Islet precursor cell (in vitro differentiated cells): ENCODE measurements at regions not wholly inside any gene's neighbourhood (a gene's known extent, or its start where the extent isn't known, plus 50 kb on each side); places are given as distances from the start of the nearest gene placed in this dataset.
"Not testable (repeated sequence)": the region's sequence is repeated elsewhere in the genome, so short reads cannot be mapped to it uniquely, and the experiment has no call there.

ENCODE experiments used
- DNase-seq: peaks from one replicate; pipeline ENCODE4 v3.0.0-alpha.2; 2018

DNA sequence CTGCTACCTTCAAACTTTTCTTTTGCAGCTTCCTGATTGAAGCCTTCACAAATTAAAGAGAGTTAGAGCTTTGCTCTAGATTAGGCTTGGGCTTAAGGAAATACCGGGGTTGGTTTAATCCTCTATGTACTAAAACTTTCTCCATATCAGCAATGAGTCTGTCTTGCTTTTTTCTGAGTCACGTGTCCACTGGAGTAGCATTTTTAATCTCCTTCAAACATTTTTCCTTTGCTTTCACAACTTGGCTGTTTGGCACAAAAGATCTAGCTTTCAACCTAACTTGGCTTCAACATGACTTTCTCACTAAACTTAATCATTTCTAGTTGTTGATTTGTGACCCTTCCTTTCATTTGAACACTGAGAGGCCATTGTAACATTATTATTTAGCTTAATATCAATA lies 261.6 kb downstream of the PLK2 start:
- DNase-seq: no peak

DNA sequence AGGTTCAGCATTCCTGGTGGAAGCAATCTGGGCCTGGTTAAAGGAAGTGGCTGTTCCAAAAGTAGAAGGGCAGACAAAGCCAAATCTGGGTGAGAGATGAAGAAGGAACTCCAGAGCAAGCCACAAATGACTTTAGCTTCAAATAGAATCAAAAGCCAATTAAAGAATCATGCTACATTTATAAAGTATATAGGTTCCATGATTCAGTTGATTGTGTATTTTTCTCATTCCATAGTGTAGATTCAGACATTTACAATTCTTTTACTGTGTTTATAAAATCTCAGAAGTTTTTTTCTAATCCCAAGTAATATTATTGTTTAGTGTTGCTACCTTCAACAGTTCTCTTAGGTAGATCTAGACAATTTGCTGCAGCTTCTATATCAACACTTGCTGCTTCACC lies 262.0 kb downstream of the PLK2 start:
- no peak for DNase-seq

DNA sequence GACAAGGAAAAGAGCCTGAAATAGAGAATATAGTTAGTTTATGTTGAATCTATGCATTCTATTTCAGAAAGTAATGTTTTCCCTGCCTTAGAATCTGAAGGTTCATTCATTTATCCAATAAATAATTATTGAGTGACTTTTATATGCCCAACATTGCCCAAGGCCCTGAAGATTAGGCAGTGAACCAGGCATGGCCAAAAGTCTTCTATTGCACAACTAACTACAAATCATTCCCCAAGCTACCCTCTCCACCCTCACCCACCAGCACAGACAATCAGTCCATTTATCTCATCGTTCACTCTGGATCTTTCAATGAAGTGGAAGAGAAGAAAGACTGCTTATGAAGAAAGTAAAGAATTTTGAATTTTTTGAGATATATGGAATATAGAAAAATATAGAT lies 268.4 kb downstream of the PLK2 start:
- DNase-seq: no peak

DNA sequence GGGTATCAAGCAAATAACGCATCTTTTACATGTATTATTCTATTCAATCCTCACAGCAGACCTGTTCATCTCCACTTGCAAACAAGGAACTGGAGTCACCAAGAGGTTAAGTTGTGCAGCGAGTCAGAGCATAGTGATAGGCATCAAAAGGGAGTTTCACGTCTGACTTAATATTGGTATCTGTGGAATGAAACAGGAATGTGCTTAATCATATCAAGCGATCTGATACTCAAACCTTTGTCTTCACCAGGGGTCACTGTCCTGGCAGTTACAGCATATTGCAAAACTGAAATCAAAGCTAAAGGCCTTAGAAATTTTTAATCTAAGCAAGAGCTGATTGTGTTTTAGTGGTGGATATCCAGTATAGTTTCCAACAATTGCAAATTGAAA lies 271.6 kb downstream of the PLK2 start:
- DNase-seq: peak; percentile 76

DNA sequence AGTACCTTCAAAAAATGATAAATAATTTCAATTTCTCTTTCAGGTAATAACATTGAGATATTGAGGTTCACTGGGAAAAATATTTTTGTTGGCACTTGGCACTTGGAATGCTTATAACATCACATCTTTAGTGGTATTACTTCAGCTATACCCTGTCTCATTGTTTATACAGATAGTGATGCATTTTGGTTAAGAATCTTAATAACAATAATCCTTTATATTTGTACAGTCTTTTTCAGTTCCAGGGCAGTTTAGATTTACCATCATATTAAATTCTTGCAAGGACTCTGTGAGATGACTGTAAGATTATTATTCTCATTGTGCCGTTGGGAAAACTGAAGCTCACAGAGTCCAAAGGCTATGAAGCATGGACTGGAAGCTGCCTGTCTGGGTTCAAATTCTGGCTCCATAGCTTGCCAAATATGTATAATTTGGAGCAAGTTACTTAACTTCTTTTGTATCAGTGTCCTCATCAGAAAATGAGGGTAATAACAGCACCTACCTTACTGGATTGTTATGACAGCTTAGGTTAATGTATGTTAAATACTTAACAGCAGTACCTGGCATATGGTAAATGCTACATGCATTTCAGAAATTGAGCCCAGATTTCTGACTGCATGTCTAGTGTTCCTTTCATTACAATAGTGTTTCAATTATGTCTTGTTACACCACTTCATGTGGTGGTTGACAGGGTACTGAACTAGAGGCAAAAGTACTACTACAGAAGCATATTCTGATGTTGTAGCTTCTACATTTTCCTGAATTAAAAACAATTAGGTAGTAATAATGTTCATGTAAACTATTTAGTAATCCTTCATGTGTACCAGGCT lies 272.2 kb downstream of the PLK2 start:
- DNase-seq: no peak

DNA sequence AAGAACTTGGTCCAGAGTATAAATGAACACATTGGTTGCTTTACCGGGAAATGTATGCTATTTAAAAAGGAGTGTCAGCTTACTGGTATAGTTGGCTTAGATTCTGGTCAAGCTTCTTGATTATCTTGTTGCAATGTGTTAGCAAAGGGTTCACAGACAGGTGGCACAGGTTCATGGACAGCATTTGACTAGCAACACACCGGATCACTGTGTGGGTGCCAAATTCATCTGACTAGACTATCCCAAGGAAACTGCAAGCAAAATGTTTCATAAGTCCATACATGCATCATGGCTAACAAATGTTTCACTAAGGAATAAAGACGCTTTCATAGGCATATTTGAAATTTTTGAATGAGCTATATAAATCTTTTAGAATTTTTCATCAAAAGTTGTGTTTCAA lies 274.1 kb downstream of the PLK2 start:
- DNase-seq: no peak

DNA sequence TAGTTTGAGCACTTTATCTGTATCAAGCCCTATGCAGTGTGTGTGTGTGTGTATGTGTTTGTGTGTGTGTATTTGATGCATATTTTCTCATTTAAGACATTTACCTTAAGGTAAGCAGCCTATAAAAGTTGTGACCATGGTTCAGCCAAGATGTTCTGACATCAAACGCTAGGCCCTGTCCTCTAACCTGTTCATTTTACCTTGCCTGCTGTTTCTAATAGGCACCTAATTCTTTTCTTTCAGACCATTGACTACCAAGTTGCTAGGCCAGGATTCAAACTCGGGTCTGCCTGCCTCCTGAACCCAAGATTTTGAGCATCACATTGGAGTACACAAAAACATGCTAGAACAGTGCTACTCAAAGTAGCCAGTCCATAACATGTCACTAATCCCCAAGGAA lies 274.5 kb downstream of the PLK2 start:
- no peak for DNase-seq

DNA sequence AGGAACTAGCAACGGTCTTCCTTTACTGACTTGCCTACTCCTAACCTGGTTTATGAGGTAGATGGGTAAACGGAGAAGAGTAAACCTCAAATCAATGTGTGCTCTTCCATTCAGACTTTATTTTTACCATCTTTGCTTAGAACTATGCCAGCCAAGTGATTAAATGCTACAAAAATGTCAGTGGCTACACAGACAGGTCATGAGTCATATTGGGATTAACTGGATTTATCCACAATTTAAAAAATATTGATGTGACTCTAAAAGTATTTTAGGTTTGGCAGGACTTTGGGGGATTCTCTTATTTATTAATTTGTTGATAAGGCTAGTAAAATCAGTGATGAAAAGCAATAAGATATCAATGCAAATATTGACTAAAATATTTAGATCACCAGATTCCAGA lies 275.0 kb downstream of the PLK2 start:
- no peak for DNase-seq

DNA sequence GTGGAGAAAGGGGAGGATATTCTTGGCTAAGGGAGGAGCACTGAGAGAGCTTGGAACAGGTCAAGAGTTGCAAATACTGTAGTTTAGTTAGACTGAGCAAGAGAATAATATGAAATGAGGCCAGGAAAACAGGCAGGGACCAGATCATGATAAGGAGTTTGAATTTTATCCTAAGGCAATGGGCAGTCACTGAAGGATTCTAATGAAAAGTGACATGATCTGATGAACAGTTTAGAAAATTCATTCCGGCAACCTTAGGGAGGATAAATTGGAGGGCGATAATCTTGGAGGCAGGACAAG lies 276.1 kb downstream of the PLK2 start:
- no peak for DNase-seq

DNA sequence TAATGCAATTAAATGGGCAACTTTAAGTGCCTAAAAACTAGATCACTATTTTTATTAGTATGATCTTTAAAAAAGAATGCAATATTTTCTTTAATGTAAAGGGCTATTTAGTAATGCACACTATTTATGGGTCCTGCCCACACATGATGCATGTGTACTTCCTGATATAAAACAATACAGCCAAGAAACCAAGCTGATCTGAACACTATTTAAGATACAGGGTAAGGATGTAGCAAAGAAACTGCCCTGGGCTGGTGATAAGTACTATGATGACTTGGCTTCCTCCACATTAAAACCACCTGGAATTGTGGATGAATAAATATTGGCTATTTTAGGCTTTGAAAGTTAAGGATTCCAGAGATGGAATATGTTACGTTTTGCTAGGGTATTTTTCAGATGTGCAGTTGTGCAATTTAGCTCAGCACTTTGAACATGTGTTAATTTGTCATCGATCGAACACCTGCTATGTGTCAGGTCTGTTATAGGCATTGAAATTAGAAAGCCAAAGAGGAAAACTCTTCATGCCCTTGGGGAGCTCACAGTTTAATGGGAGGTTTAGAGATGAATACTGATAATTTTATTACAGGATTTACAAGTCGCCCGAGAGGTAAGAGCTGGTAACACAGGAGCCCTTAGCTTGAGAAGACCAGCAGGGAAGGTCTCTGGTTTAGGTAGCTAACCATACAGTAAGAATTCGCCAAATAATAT lies 276.7 kb downstream of the PLK2 start:
- DNase-seq: no peak

DNA sequence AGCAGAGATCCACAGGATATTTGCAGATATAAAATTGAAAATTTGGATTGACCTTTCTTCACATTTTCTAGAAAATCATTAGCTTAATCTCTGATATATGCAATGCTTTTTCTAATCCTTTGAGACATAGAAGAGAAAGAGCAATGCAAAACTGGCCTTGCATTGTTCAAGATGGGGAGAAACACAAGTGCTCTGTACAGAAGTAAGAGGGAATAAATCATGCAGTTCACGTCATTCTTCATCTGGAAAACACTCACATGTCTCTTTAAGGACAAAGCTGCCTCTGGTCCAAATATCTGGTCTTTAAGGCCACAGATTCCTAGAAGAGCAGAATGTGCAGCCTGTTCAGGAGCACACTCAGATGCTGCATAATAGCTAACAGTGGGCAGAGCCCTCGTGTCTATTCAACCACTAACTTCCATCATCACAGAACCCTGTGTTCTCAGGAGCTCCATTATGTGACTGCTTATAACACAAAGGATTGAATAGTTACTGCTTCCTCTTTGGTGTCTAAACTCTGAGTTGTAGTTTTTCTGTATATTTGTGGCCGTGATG lies 277.5 kb downstream of the PLK2 start:
- no peak for DNase-seq

DNA sequence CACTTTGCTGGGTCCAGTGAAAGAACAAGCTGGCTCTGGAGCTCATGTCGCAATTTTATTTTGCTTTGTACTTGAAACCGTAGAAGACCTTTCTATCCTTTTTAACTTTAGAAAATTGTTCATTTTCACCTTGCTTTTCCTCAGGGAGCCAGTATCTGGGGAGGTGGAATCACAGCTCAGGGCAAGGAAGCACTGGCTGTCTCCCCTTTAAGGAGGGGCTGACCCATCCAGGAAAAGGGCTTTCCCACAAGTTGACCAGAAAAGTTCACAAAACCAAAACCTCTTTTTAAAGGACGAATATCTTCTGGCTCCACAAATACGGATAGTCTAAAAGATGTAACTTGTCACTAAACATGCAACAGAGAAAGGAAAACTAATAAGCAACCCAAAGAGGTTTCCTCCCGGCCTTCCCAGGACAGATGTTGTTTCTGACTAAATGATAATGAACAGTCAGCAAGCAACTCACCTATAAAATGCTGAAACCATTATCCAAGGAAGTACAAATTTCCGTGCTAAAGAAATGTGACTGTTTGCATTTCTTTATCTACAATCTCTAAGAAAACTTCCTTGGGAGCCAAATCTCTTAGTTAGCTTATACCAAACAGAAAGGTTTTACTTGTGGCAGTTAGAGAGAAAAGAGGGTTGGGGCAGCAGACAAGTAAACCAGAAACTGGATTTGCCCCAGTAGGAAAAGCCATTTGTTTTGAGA lies 278.2 kb downstream of the PLK2 start:
- DNase-seq: no peak

DNA sequence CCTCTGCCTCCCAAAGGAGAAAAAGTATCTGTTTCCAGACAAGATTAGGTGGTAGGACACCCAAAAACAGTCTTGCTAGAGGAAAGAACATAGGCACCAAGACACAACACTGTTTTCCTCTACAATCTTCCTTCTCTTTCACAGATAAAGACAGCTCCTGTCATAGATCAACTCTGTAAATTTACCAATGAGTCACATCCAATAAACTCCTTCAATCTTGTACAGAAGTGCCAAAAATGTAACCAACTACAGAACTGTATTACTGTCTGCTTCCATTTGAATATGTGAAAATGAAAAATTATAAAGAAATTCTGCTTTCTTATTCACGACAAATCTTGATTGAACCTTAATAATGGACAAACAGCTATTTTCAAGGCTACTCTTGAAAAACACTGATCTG lies 286.9 kb downstream of the PLK2 start:
- DNase-seq: no peak

DNA sequence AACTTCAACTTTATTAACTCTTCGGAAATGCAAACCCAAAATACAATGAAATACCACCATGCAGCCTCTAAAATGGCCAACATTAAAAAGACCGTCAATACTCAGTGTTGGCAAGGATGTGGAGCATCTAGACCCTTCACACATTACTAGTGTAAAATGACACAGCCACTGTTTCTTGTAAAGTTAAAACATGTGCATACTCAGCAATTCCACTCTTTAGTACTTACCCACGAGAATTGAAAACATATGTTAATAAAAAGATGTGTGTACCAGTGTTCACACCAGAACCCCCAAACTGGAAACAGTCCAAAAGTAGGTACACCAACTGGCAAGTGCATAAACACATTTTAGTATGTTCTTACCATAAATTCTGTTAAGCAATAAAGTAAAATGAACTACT lies 294.7 kb downstream of the PLK2 start:
- DNase-seq: no peak

DNA sequence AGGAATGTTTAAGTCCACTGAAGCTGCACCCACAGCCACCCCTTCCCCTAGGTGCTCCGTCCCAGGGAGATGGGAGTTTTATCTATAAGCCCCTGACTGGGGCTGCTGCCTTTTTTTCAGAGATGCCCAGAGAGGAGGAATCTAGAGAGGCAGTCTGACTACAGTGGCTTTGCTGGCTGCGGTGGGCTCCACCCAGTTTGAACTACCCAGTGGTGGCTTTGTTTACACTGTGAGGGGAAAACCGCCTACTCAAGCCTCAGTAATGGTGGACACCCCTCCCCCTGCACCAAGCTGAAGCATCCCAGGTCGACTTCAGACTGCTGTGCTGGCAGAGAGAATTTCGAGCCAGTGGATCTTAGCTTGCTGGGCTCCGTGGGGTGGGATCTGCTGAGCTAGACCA lies 298.0 kb downstream of the PLK2 start:
- not testable (repeated sequence) for DNase-seq

DNA sequence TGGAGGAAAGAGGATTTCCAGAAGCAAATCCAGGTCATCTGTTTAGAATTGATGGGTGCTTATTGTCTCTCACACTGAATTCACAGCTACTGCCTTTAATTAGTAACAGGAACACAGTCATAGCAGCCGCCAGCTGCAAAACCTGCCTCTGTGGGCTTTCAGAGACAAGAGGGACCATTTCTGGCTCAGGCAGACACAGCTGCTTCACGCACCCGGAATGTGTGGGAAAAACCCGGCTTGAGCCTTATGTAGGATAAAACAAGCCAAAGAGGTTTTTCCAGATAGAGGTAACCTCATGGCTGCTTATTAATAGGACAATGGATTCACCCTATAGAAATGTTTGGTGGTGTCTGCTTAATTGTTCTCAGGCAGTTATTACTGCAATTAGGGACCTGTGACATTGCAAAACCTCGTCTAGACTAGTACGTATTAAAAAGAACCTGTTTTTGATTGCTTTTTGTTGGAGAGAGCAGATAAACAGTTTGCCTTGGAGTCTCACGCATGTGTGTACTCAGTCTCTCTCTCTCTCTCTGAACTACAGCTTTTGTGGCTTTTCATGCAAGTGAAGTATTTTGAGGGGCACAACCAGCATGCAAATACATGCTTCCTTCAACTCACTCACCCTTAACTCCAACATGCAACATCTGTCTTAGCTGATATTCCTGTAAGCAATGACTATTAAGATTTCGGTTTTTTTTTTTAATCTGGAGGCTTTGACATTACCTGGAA lies 302.7 kb downstream of the PLK2 start:
- DNase-seq: peak; percentile 84

DNA sequence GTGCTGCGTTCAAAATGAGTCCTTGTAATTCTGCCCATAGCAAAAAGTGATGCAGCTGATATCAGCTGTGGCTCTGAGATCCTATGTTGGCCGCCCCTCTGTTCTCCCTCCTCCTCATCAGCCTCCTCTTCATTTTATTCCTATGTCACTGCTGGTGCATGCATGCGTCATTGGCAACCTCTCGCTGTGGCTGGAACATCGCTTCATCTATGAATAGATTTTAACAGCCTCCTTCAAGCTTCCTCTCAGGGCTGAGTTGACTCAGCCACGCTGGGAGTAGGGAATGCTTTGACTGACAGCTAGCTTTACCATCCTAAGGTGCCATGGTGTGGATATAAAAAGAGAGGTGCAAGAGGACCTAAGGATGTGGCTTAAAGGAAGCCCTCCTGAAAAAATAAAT lies 303.5 kb downstream of the PLK2 start:
- peak; percentile 59 for DNase-seq

DNA sequence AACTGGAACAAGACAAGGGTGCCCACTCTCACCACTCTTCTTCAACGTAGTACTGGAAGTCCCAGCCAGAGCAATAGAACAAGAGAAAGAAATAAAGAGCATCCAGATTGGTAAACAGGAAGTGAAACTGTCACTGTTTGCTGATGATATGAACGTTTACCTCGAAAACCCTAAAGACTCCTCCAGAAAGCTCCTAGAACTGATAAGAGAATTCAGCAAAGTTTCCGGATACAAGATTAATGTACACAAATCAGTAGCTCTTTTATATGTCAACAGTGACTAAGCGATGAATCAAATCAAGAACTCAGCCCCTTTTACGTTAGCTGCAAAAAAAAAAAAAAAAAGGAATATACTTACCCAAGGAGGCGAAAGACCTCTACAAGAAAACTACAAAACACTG lies 306.6 kb downstream of the PLK2 start:
- DNase-seq: no peak

DNA sequence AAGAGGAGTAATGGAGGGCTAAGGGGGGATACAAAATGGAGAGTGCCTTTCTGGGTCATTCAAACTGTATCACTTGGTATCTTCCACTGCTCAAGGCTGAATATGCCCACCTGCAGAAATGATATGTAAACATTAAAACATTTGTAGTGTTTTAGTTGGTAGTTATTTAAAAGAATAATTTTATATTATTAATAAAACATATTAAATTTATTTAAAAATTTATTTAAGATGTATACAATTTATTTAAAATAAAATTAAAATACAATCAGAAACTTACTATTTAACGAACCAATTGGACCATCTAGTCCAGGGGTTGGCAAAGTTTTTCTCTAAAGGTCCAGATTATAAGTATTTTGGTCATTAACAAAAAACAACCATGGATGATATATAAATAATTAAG lies 308.5 kb downstream of the PLK2 start:
- no peak for DNase-seq

DNA sequence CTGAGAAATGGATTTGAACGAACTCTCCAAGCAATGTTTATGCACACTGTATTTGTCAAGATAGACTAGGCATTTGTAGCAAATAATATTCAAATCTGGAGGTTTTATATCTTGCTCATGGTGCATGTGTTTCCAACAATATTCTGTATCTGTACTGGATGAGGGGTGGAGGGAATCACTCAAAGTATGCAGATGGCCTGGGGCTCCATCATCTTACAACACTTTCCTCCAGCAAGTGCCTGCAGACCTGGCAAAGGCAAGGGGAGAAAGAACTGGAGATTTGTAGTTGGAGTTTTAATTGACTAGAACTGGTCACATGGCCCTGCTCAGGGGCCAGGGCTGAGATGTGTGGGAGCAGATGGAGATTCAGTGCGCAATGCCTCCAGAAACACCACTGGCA lies 309.0 kb downstream of the PLK2 start:
- no peak for DNase-seq

DNA sequence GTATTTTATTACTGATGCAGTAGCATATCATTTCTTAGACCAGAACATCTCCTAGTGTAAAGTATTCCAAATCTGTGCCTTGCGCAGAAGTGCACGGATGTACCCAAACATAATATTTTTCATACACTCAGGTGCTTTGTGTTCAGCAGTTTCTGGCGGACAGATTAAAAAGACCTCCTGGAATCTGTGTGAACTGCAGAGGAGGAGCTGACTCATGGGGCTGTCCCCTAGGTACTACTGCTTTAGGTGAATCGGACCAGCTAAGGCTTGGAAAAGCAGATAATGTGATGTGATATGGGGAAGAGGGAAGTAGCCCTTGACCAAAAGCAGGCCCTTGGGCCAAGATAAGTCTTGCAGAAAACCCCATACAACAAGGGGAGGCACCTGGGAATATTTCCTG lies 310.1 kb downstream of the PLK2 start:
- no peak for DNase-seq

DNA sequence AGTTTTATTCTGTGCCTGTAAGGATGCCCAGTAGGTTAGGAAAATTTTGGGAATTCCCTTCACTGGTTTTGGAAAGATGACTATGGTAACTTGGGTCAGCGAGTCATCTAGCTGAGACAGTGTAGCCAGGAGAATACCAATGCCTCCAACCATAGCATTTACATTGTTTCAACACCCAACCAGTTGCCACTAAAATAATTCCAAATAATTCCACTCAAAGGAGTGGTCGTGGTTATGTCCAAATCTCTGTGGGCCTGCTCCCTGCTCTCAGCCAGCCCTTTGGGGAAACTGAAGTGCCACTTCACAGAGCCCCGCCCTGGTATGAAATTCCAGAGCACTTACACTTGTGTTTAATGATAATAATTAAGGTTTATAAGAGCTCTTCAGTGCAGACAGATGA lies 310.5 kb downstream of the PLK2 start:
- no peak for DNase-seq

DNA sequence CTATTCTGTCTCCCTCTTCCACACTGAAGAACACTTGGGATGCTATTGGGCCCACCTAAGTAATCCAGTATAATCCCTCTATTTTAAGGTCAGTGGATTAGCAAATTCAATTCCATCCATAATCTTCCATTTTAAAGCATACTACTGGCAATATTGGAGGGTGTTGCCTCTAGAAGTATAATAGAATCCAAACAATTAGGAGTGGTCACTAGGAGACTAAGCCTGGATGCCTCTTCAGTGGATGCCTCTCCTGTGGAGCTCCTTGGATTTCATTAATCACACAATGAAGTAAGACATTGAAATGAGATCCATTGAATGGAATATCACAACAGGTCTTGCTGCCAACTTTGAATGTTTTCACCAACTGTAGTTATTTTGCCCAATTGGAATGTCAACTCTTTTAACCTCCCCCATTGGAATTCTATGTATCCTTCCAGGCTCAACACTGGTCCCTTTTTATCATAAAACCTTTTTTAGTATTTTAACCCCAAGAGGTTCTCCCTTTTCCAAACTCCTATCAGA lies 311.6 kb downstream of the PLK2 start:
- DNase-seq: no peak
